CD4-positive, alpha-beta T cell treated with Interleukin-6 at 100 ng/mL for 8 hours (primary cell): ENCODE measurements at regions not wholly inside any gene's neighbourhood (a gene's known extent, or its start where the extent isn't known, plus 50 kb on each side); places are given as distances from the start of the nearest gene placed in this dataset.
"Not testable (repeated sequence)": the region's sequence is repeated elsewhere in the genome, so short reads cannot be mapped to it uniquely, and the experiment has no call there.

Experiments
- DNase-seq: peaks from one replicate; pipeline ENCODE4 v3.0.0-alpha.2; 2020; ENCODE audit warnings: mixed read lengths, low spot score

- DNase-seq = no peak
These were observed 488.9 kb downstream of the PCNX1 start for GRCh38 chr14:71396050-71396677.

- no peak for DNase-seq
These were observed 490.1 kb downstream of the PCNX1 start for GRCh38 chr14:71397371-71397770.

DNA sequence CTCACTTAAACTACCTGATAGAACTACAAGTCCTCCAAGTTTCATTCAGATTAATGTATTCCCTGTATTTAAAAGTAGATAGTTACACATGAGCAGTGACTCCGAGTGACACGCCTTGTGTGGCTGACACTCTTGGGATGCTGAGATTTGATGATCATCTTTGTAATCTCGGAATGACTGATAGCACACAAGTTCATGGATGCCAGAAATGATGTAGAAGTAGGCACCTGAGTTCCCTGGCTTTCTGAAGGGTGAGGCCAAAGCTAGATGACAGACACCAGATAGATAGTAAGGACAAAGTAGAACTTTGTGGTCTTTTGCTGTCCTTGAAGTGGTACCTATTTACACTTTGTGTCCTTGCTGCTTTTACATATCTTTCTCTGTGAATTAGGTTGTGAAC, 491.2 kb downstream of the PCNX1 start:
- no peak for DNase-seq

GRCh38 chr14:71399057-71399487, 491.8 kb downstream of the PCNX1 start:
- DNase-seq = peak; percentile 29

DNA sequence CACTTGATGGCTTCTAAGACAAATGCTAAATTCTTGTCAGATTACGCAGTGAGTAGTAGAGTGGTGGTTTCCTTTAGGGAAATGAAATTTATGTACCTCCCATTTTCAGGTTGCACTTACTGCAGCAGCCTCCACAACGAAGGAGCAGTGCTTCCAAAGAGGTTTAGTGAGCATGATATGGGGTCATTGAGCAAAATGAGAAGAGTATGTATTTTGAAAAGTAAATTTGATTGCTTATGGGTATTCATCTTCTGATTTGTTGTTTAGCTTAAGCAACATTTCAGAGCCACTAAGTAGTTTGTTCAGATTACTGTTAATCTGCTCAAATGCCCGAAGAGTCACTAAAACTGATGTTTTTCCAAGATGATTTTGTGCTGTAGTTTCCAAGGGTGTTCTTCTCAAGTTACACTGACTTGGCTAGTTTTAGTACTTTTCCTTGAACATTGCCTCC, 493.6 kb downstream of the PCNX1 start:
- DNase-seq = peak; percentile 2

- DNase-seq = not testable (repeated sequence)
These were observed 495.2 kb downstream of the PCNX1 start for GRCh38 chr14:71402415-71402814.

DNA sequence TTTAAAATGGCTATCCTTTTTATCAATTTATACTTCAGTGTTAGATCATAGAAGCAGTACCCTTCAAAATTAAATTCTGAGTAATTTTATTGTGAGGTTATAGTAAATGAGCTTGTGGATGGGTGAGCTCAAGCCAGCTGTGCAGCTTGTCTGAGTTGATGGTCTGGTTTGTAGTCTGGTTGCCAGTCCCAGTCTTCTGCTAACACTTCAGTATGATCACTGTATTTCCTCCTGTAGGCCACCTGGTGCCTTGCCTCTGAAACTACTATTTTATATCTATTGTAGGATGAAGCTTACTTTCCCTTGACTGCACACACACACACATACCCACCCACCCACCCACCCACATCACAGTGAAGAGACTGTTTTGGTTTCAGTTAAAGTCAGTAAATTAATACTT, 496.4 kb downstream of the PCNX1 start:
- DNase-seq = peak; percentile 20

GRCh38 chr14:71405676-71406075, 498.4 kb downstream of the PCNX1 start:
- no peak for DNase-seq

GRCh38 chr14:71408362-71409030, 501.2 kb downstream of the PCNX1 start:
- no peak for DNase-seq

GRCh38 chr14:71410578-71411284, 503.5 kb downstream of the PCNX1 start:
- no peak for DNase-seq

- DNase-seq = no peak
These were observed 504.0 kb downstream of the PCNX1 start for GRCh38 chr14:71411285-71411595.

DNA sequence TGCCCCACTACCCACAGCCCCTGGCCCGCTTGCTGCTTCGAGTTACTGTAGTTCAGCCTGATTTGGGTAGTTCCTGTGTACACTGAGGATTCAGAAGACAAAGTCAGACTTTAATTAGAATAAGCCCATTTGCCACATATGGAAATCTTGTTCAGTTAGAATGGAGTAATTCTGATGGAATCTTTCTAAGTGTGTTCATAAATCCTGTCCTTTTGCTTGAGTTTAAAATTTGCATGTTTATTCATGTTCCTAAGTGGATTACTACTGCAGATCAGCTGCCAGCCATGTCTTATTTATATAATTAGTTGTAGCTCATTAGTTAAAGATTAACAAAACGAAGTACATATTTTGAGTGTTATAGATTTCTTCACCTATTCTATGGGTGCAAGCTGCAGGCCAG, 504.5 kb downstream of the PCNX1 start:
- no peak for DNase-seq

- DNase-seq = no peak
These were observed 507.6 kb downstream of the PCNX1 start for GRCh38 chr14:71414631-71415403.

DNA sequence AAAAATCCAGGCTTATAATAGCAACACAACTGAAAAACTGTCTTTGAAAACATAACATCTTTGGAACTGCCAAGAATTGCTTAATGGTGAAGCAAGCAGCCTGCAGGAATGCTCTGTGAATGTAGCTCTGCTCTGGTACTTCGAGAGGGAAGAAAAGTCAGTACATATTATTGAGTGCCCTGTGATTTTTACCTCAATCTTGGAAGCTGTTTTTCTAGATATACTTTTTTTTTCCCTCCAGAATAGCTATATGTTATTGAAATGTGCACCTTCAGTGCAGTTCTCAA, 508.1 kb downstream of the PCNX1 start:
- DNase-seq = no peak

- DNase-seq = no peak
These were observed 509.1 kb downstream of the PCNX1 start for GRCh38 chr14:71416392-71416791.

DNA sequence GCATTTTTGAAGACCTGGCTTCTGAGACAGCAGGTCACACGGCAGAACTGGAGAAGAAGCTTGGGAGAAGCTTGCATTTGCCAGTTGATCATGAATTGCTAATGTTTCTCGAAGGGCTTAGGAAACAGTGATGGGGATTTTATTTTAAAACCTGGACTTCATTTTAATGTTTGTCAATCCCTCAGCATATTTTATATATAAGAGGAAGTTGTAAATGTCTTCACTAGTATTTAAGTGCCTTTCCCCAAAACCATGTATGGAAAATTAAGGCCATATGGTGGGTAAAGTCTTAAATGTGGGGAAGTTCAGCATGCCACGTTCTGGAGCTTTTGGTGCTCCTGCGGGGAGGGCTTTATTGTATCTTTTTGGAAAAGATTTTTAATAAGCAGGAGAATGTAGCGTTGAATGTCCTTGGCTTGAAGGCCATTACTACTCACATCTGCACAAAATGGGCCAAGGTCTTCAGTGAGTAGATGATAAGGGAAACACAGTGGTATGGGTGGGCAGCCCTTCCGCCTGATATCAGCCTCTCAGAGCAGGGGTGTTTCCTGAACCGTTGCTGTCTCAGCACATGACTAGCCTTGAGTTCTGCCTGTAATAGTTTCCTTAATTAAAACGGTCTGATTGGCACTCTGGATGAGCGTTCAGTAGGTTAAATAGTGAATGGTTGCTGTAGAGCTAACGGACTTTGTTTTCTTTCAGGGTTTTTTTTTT, 511.4 kb downstream of the PCNX1 start:
- no peak for DNase-seq

- no peak for DNase-seq
These were observed 508.7 kb upstream of the RGS6 start for GRCh38 chr14:71423481-71423880.

DNA sequence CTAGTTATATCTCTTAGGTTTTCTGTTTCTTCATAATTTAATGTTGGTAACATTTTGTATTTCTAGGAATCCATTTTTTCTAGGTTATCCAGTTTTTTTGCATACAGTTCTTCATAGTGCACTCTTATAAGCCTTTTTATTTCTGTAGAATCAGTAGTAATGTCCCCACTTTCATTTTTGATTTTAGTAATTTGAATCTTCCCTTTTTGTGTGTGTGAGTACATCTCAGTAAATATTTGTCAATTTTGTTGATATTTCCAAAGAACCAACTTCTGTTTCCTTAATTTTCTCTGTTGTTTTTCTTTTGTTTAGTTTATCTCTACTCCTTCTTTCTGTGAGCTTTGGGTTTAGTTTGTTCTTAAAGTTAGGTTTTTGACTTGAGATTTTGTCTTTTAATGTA, 507.3 kb upstream of the RGS6 start:
- no peak for DNase-seq

GRCh38 chr14:71426001-71426400, 506.2 kb upstream of the RGS6 start:
- no peak for DNase-seq

DNA sequence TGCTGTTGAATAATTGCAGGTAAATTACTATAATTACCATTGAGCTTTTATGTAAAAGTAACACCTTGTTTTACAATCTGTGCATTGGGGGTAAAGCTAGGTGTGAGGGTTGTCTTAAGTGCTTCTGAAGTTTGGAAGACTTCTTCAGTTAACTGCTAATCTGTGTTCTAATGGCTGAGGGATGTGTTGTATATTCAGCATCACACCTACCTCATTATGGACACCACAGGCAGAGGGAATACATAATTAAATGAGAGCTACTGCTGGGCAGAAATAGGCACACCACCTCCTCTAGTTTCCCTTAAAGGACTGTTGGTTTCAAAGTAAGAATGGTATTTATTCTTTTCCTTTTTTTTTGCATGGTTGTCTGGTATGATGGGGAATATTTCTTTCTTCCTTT, 502.3 kb upstream of the RGS6 start:
- DNase-seq = no peak

DNA sequence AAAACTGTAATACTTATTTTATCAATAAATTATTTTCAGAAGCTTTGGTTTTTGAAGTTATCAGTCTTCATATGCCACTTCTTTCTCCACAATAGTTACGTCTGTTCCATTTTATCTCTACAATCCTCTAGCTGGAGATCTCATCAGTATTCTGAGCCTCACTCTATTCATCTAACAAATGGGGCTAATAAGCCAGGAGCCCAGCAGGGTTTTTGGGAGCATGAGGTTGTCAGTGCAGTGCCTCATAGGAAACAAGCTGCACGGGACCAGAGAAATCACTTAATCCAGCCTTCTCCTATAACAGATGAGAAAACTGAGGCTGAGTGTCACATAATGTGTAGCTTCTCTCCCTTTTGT, 501.9 kb upstream of the RGS6 start:
- DNase-seq = no peak

DNA sequence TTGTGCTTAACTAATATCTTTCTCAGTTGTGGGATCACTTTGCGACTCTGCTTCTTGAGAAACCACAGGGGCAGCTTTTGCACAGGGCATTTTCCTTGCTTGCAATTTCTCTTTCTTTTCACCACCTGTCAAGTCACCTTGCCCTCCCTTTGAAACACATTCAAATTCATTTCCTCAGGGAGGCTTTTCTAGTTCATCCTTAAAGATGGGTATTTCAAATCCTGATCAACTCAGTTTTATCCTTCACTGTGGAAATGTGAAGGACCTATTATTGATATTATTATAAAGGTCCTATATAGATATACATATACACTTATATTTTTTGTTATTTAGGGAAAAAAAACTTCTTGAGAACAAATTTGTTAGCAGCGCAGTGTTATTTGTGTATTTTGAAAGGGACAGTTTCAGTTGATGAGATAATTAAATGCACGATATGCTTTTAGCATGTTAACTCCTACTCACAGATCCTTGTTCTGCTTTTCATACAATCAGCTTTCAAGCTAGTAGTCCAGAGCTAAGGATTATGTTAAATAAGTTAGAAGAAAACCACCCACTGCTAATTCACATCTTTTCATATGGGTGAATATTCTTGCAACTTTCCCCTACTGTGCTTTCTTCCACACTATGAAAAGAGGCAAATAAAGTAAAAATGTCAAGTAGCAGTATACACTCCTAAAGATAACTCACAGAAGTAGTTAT, 501.4 kb upstream of the RGS6 start:
- DNase-seq = no peak
